NCI-H2081 (cell line): ENCODE measurements at regions not wholly inside any gene's neighbourhood (a gene's known extent, or its start where the extent isn't known, plus 50 kb on each side); places are given as distances from the start of the nearest gene placed in this dataset.
"Not testable (repeated sequence)": the region's sequence is repeated elsewhere in the genome, so short reads cannot be mapped to it uniquely, and the experiment has no call there.

ENCODE experiments used
- DNase-seq, 2 experiments: peaks; one replicate each; lab custom pipeline; 2025; lab: John Stamatoyannopoulos, UW

GRCh38 chr3:159271799-159272512, 470.1 kb downstream of the MFSD1 start:
- no peak for DNase-seq

GRCh38 chr3:159273070-159273469, 471.2 kb downstream of the MFSD1 start:
- no peak for DNase-seq

GRCh38 chr3:159273608-159274007, 471.8 kb downstream of the MFSD1 start:
- no peak for DNase-seq

- no peak for DNase-seq
Measured at GRCh38 chr3:159275741-159276140, 473.9 kb downstream of the MFSD1 start.

GRCh38 chr3:159277814-159278213, 476.0 kb downstream of the MFSD1 start:
- no peak for DNase-seq

GRCh38 chr3:159280386-159281191, 478.7 kb downstream of the MFSD1 start:
- DNase-seq: peak; percentile 87 to 94

GRCh38 chr3:159293493-159293892, 491.6 kb downstream of the MFSD1 start:
- DNase-seq: no peak

GRCh38 chr3:159301961-159302360, 500.1 kb downstream of the MFSD1 start:
- DNase-seq: peak in 1 of 2 experiments; percentile 55

- no peak for DNase-seq
Measured at GRCh38 chr3:159305017-159305416, 503.2 kb downstream of the MFSD1 start.

- not testable (repeated sequence) for DNase-seq
Measured at GRCh38 chr3:159316706-159317105, 514.9 kb downstream of the MFSD1 start.

GRCh38 chr3:159319156-159319555, 517.3 kb downstream of the MFSD1 start:
- no peak for DNase-seq

- DNase-seq: peak in 1 of 2 experiments; percentile 12
Measured at GRCh38 chr3:159322322-159322939, 520.6 kb downstream of the MFSD1 start.

- no peak for DNase-seq
Measured at GRCh38 chr3:159323848-159324247, 522.0 kb downstream of the MFSD1 start.

- no peak for DNase-seq
Measured at GRCh38 chr3:159326998-159327397, 525.1 kb downstream of the MFSD1 start.

GRCh38 chr3:159332535-159333099, 530.8 kb downstream of the MFSD1 start:
- DNase-seq: no peak

- DNase-seq: no peak
Measured at GRCh38 chr3:159339131-159339530, 537.3 kb downstream of the MFSD1 start.

- DNase-seq: no peak
Measured at GRCh38 chr3:159340877-159341500, 539.1 kb downstream of the MFSD1 start.

GRCh38 chr3:159346271-159346903, 544.5 kb downstream of the MFSD1 start:
- DNase-seq: no peak

- DNase-seq: no peak
Measured at GRCh38 chr3:159348431-159348830, 546.6 kb downstream of the MFSD1 start.

GRCh38 chr3:159356606-159357005, 554.8 kb downstream of the MFSD1 start:
- DNase-seq: no peak

GRCh38 chr3:159364511-159364910, 562.7 kb downstream of the MFSD1 start:
- no peak for DNase-seq

GRCh38 chr3:159366476-159366875, 564.6 kb downstream of the MFSD1 start:
- DNase-seq: no peak
